K562 (cell line): ENCODE measurements at regions not wholly inside any gene's neighbourhood (a gene's known extent, or its start where the extent isn't known, plus 50 kb on each side); places are given as distances from the start of the nearest gene placed in this dataset.

Experiments
- ATAC-seq: fragments of 200-7000 bp; cut with Tn5 transposase; 3 replicates; pipeline ENCODE4 v1.9.1; 2020; ENCODE audit warnings: moderate library complexity
- BruUV-seq: library from RNA; stranded (reverse); fragments of 400-500 nt; replicated peaks from 2 replicates; lab custom pipeline; 2021; lab: Mats Ljungman, UMichigan
- CTCF ChIA-PET: fragments of 300-600 bp; formaldehyde crosslinking; extraction: SDS; loops from one replicate; lab custom pipeline; 2021; ENCODE audit warnings: low intra/inter-chr PET ratio; lab: Yijun Ruan, JAX
- POLR2A ChIA-PET: fragments of 300-600, 350-650 bp; sonication (Branson Sonifier 250); formaldehyde crosslinking; extraction: SDS; loops from one replicate; lab custom pipeline; 2021; ENCODE audit warnings: antibody characterized with exemption, inconsistent platforms; lab: Yijun Ruan, JAX
- DNase-seq, 4 experiments: peaks; one replicate each; pipeline versions ENCODE4 v3.0.0 to v3.0.0-alpha.2; 2011 to 2018; ENCODE audit warnings: low spot score in 3 of 4, mixed read lengths in 3 of 4; ENCODE audit errors: extremely low read depth in 1 of 4
- FAIRE-seq: peaks from 2 replicates; lab custom pipeline; 2011; peaks lifted over from hg19 to GRCh38; lab: Jason Lieb, UNC
- H2AFZ ChIP-seq: 2 replicates; pipeline ENCODE4 v1.6.0; 2011; ENCODE audit warnings: low read depth, low read length, control low read depth, inconsistent platforms
- H3K27ac ChIP-seq: fragments of 200-600 bp; 3 replicates; pipeline ENCODE4 v1.8.0; 2011; ENCODE audit warnings: low read depth, mild to moderate bottlenecking, control low read depth, inconsistent platforms, low read length, moderate library complexity, mixed read lengths; ENCODE audit errors: extremely low read depth
- H3K27me3 ChIP-seq, 2 experiments: fragments of 300-600 bp in 1 of 2; 2 replicates in 1 of 2; 3 replicates in 1 of 2; pipeline versions ENCODE4 v1.6.0 to v1.8.0; 2011; ENCODE audit warnings: inconsistent platforms in 2 of 2, low read length in 2 of 2, mild to moderate bottlenecking in 1 of 2, mixed read lengths in 1 of 2, moderate library complexity in 1 of 2; ENCODE audit not compliant: control insufficient read depth in 2 of 2, insufficient read depth in 2 of 2
- H3K36me3 ChIP-seq: fragments of 300-600 bp; 3 replicates; pipeline ENCODE4 v1.8.0; 2011; ENCODE audit warnings: mild to moderate bottlenecking, low read length, inconsistent platforms; ENCODE audit not compliant: control insufficient read depth, insufficient read depth
- H3K4me1 ChIP-seq, 2 experiments: fragments of 200-600 bp in 1 of 2; replicated peaks in 1 of 2; 2 replicates in 1 of 2; 3 replicates in 1 of 2; pipeline versions ENCODE4 v1.5.1 to v1.8.0; 2011; ENCODE audit warnings: inconsistent platforms in 2 of 2, low read length in 2 of 2, mild to moderate bottlenecking in 1 of 2, mixed read lengths in 1 of 2, moderate library complexity in 1 of 2; ENCODE audit not compliant: control insufficient read depth in 2 of 2, insufficient read depth in 2 of 2
- H3K4me2 ChIP-seq: 2 replicates; pipeline ENCODE4 v1.6.1; 2011; ENCODE audit warnings: low read length, control low read depth, inconsistent platforms, mixed read lengths; ENCODE audit not compliant: insufficient read depth
- H3K4me3 ChIP-seq: fragments of 200-600 bp; sonication (generic), shearing (Covaris generic); 2 replicates; pipeline ENCODE4 v1.5.1; 2016; ENCODE audit warnings: control low read depth, inconsistent platforms
- H3K79me2 ChIP-seq: fragments of 200-600 bp; 3 replicates; pipeline ENCODE4 v1.8.0; 2011; ENCODE audit warnings: low read length, inconsistent platforms; ENCODE audit not compliant: control insufficient read depth, insufficient read depth
- H3K9ac ChIP-seq, 2 experiments: 2 replicates each; pipeline versions ENCODE4 v1.6.0 to v1.6.1; 2011; ENCODE audit warnings: low read depth in 2 of 2, low read length in 2 of 2, control low read depth in 1 of 2, inconsistent platforms in 1 of 2, mild to moderate bottlenecking in 1 of 2, mixed read lengths in 1 of 2; ENCODE audit not compliant: insufficient read depth in 1 of 2
- H3K9me1 ChIP-seq: one replicate; pipeline ENCODE4 v1.6.0; 2011; ENCODE audit warnings: inconsistent platforms, mild to moderate bottlenecking, low read length, moderate library complexity; ENCODE audit not compliant: control insufficient read depth, insufficient read depth
- H3K9me3 ChIP-seq: replicated peaks from 2 replicates; pipeline ENCODE4 v1.5.1; 2011; ENCODE audit warnings: low read depth, low read length, inconsistent platforms; ENCODE audit not compliant: control insufficient read depth, insufficient read depth
- H4K20me1 ChIP-seq: replicated peaks from 2 replicates; pipeline ENCODE4 v1.6.1; 2011; ENCODE audit warnings: low read length, inconsistent platforms, mixed read lengths; ENCODE audit not compliant: control insufficient read depth, insufficient read depth
- CBFA2T3 ChIP-seq: fragments of 450-650 bp; IDR thresholded peaks from 2 replicates; pipeline ENCODE4 v1.6.1; 2017
- POLR2H ChIP-seq: IDR thresholded peaks from 2 replicates; pipeline ENCODE4 v1.6.1; 2016; ENCODE audit warnings: missing genetic modification characterization, low read depth, mild to moderate bottlenecking, control low read depth, missing compliant biosample characterization, moderate library complexity
- TCFL5 ChIP-seq: fragments of 250-450 bp; sonication (Bioruptor Pico); conservative IDR thresholded peaks from 2 replicates; pipeline ENCODE4 v1.6.1; 2021; ENCODE audit warnings: mild to moderate bottlenecking, moderate library complexity, matching md5 sums
- WGBS: fragments of 100-300 bp; shearing (Covaris generic); methylation state at CpG from one replicate; pipeline ENCODE4 v1.1.6; 2016; ENCODE audit warnings: low coverage, mixed read lengths; ENCODE audit not compliant: insufficient coverage; ENCODE audit errors: missing lambda C conversion rate; 5-methylcytosine and 5-hydroxymethylcytosine counted together
- in situ Hi-C: fragments of 300-500 bp; cut with MboI; formaldehyde crosslinking; loops from 4 replicates; pipeline ENCODE4 v1.15.0; 2018; ENCODE audit warnings: inconsistent platforms, mixed read lengths
- intact Hi-C: fragments of 100-400 bp; cut with micrococcal nuclease; formaldehyde crosslinking; loops from 2 replicates; pipeline ENCODE4 v1.14.2; 2022
- TF ChIP-seq, protein P1 (sequence below), 2 experiments: fragments of 450-650 bp in 1 of 2; sonication (generic) in 1 of 2; formaldehyde crosslinking; conservative IDR thresholded peaks; 2 replicates each; pipeline versions ENCODE4 v1.4.0 to v1.8.1; 2020 to 2022; ENCODE audit warnings: mild to moderate bottlenecking in 1 of 2, missing genetic modification reagents in 1 of 2

DNA sequence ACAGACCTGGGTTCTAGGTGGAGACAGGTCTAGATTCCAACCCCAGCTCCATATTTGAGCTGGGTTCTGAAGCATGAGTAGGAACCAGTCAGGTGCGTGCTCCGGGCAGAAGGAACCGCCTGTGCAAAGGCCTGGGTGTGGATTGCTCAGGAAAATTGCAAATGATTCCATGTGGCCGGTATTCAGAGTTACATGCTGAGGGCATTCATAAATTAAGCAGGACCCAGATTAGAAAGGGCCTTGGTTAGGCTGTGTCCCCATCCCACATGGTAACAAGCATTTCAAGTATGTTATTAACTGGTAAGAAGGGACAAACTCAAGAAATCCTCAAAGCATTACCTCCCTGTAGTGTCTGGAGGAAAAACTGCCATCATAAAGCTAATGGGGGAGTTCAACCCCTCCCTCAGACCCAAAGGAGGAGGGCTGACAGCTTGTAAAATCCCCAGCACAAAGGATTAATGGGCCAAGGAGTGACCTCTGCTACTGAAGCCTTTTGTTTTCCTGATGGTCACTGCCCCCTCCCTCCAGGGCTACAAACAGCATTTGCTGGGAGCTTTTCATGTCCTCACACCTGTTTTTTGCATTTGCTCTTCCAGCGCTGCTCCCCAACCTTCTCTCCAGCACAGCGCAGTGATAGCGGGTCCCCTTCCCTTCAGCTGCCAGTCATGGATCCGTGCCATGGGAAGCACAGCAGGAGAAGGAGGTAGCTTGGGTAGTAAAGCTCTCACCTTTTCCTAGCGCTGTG lies 218.0 kb downstream of the C16orf95 start (continued):
- TF ChIP-seq POLR2H: no peak

DNA sequence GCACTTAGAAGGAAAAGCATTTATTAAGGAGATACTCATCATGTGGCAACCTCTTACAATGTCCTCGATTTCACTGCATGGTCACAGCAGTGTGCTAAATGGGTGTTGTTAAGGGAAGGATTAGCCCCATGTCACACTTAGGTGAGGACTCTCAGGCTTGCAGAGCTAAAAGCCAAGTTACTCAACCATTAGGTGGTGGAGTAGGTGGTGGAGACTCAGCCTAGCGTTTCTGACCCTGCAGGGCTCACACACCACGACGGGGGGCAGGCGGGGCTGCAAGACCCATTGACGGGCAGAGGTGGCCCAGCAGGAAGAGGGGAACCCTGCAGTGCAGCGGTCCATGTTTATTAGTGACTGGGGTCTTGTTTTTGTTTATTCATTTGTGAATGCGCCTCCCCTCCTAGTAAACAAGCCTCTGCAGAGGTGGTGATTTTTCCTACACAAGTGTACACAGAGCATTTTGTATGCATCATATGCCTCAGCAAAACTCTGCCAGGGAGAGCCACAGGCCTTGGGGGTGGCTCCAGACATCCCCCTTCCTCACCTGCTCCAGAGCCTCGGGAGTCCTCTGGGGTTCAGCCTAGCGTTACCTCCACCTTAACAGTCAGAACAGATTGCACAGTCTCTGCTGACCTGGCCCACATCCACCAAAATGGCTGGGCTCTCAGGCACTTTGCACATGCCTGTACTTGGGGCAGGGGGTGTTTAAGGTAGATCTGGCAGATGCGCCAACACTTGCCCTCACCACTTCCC lies 216.7 kb downstream of the C16orf95 start:
- H3K9me1 ChIP-seq: peaks cover 3% of the 10 kb centered on the region
- no peaks in the 10 kb centered on the region for H3K36me3 ChIP-seq
- no peak overlapping the region for H3K9ac ChIP-seq
- intact Hi-C loops: no loop called here
- ATAC-seq (no peak), FAIRE-seq (no peak), DNase-seq (no peak)
- H3K79me2 ChIP-seq: no peaks in the 10 kb centered on the region
- in situ Hi-C loops: no loop called here
- no peak overlapping the region for H3K4me3 ChIP-seq
- peaks cover 4% of the 10 kb centered on the region; the same call in 1 of the 2 replicates for H4K20me1 ChIP-seq
- under 1% methylated on average over 11 of the region's 11 CpGs for WGBS
- no peak for TF ChIP-seq TCFL5 (CRISPR knock-in tag)
- no peak for TF ChIP-seq CBFA2T3
- TF ChIP-seq, protein P1, sequence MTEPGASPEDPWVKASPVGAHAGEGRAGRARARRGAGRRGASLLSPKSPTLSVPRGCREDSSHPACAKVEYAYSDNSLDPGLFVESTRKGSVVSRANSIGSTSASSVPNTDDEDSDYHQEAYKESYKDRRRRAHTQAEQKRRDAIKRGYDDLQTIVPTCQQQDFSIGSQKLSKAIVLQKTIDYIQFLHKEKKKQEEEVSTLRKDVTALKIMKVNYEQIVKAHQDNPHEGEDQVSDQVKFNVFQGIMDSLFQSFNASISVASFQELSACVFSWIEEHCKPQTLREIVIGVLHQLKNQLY (CRISPR knock-in tag; conservative IDR thresholded peaks at IDR 0.05): no peak
- CTCF ChIA-PET: no interaction called here
- H3K27me3 ChIP-seq: peaks cover 9 to 43% of the 10 kb centered on the region in 2 experiments; a peak in 4 of 5 replicates
- H2AFZ ChIP-seq: no peak overlapping the region
- no TSS peak for BruUV-seq
- H3K4me2 ChIP-seq: no peak overlapping the region
- no peaks in the 10 kb centered on the region for H3K4me1 ChIP-seq
- H3K27ac ChIP-seq: no peak overlapping the region
- no peaks in the 10 kb centered on the region for H3K9me3 ChIP-seq
- POLR2A ChIA-PET: interaction anchor here (0.5 to 1.5 kb wide), 4 partner anchors 8 to 529 kb away, joined by 3 to 4 read pairs (median 3); no protein-coding TSS in a partner anchor
